ENCODE measurements at regions not wholly inside any gene's neighbourhood (a gene's known extent, or its start where the extent isn't known, plus 50 kb on each side); places are given as distances from the start of the nearest gene placed in this dataset.

DNA sequence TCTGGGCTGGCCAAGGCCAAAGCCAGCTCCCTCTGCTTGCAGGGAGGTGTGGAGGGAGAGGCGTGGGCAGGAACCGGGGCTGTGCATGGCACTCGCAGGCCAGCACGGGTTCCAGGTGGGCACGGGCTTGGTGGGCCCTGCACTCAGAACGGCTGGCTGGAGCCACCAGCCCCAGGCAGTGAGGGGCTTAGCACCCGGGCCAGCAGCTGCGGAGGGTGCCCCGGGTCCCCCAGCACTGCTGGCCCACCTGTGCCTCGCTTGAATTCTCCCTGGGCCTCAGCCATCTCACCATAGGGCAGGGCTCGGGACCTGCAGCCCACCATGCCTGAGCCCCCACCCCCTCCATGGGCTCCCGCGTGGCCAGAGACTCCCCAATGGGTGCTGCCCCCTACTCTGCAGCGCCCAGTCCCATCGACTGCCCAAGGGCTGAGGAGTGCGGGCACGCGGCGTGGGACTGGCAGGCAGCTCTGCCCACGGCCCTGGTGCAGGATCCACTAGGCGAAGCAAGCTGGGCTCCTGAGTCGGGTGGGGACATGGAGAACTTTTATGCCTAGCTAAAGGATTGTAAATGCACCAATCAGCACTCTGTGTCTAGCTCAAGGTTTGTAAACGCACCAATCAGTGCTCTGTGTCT is 193.9 kb downstream of the LARP7 start:
- TF ChIP-seq, protein P1, sequence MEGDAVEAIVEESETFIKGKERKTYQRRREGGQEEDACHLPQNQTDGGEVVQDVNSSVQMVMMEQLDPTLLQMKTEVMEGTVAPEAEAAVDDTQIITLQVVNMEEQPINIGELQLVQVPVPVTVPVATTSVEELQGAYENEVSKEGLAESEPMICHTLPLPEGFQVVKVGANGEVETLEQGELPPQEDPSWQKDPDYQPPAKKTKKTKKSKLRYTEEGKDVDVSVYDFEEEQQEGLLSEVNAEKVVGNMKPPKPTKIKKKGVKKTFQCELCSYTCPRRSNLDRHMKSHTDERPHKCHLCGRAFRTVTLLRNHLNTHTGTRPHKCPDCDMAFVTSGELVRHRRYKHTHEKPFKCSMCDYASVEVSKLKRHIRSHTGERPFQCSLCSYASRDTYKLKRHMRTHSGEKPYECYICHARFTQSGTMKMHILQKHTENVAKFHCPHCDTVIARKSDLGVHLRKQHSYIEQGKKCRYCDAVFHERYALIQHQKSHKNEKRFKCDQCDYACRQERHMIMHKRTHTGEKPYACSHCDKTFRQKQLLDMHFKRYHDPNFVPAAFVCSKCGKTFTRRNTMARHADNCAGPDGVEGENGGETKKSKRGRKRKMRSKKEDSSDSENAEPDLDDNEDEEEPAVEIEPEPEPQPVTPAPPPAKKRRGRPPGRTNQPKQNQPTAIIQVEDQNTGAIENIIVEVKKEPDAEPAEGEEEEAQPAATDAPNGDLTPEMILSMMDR (IDR thresholded peaks at IDR 0.05), result no peak
- no peak for TF ChIP-seq EZH2 (IDR thresholded peaks at IDR 0.05; ENCODE audit: borderline replicate concordance, insufficient read depth, low read depth, low read length, poor library complexity, severe bottlenecking)

Measured in B cell (primary cell).